Transverse colon (tissue), 4 donors: ENCODE measurements at regions not wholly inside any gene's neighbourhood (a gene's known extent, or its start where the extent isn't known, plus 50 kb on each side); places are given as distances from the start of the nearest gene placed in this dataset.
A peak's percentile ranks its signal among the peaks of the same experiment; 100 is the strongest.

Experiments used
- DNase-seq: peaks from one replicate; pipeline ENCODE4 v3.0.0-alpha.2; 2019
- H3K27ac ChIP-seq, 4 donors: fragments of 200-600 bp; sonication (generic); 2 replicates each; pipeline ENCODE4 v1.5.1; 2016 to 2018; ENCODE audit warnings: inconsistent platforms in 4 of 4
- H3K27me3 ChIP-seq: fragments of 200-600 bp; sonication (generic); 2 replicates; pipeline ENCODE4 v1.5.1; 2017; ENCODE audit warnings: inconsistent platforms
- H3K36me3 ChIP-seq, 4 donors: fragments of 200-600 bp; sonication (generic); 2 replicates each; pipeline ENCODE4 v1.5.1; 2017 to 2019; ENCODE audit warnings: inconsistent platforms in 4 of 4
- H3K4me1 ChIP-seq, 4 donors: fragments of 200-600 bp; sonication (generic); 2 replicates each; pipeline ENCODE4 v1.5.1; 2017 to 2020; ENCODE audit warnings: inconsistent platforms in 4 of 4
- H3K4me3 ChIP-seq, 4 donors: fragments of 200-600 bp; sonication (generic); 1 replicate in 1 of 4; 2 replicates in 3 of 4; pipeline versions ENCODE4 v1.5.1 to v1.6.1; 2017 to 2019; ENCODE audit warnings: inconsistent platforms in 4 of 4
- H3K9me3 ChIP-seq, 2 donors: fragments of 200-600 bp; sonication (generic); 2 replicates each; pipeline ENCODE4 v1.5.1; 2017 to 2019; ENCODE audit warnings: inconsistent platforms in 2 of 2
- EP300 ChIP-seq: sonication (generic); formaldehyde crosslinking; IDR thresholded peaks from one replicate; pipeline ENCODE4 v1.6.1; 2017; ENCODE audit warnings: antibody characterized with exemption, low read depth
- POLR2A ChIP-seq: fragments of 450-650 bp; IDR thresholded peaks from one replicate; pipeline ENCODE4 v1.6.1; 2016; ENCODE audit warnings: antibody characterized with exemption, mild to moderate bottlenecking, moderate library complexity
- POLR2AphosphoS5 ChIP-seq, 3 donors: sonication (generic); formaldehyde crosslinking; IDR thresholded peaks; one replicate each; pipeline ENCODE4 v1.6.1; 2016; ENCODE audit warnings: antibody characterized with exemption in 3 of 3
- WGBS, 2 donors: methylation state at CpG; one replicate each; pipeline ENCODE4 v1.1.5; 2018; ENCODE audit warnings: low coverage in 1 of 2; 5-methylcytosine and 5-hydroxymethylcytosine counted together
- in situ Hi-C, 4 donors: fragments of 200-750 bp; cut with MboI; loops; one replicate each; pipeline versions ENCODE4 v1.15.0 to v1.15.1; 2017; ENCODE audit warnings: low sequenced_read_pairs in 3 of 4, low pct_ligation_motif_present in 1 of 4, low pct_unique_long_range_greater_than_20kb in 1 of 4
- intact Hi-C: fragments of 100-400 bp; cut with DNase I; formaldehyde crosslinking; loops from one replicate; pipeline ENCODE4 v1.15.1; 2023; ENCODE audit warnings: low total_unique reads
- TF ChIP-seq, protein P1 (sequence below), 5 experiments: fragments of 200-600 bp in 3 of 5; fragments of 450-650 bp in 2 of 5; sonication (generic) in 3 of 5; IDR thresholded peaks; 1 replicate in 2 of 5; 2 replicates in 3 of 5; pipeline ENCODE4 v1.5.1; 2016 to 2017; ENCODE audit warnings: antibody characterized with exemption in 5 of 5, inconsistent platforms in 3 of 5, mild to moderate bottlenecking in 2 of 5, moderate library complexity in 1 of 5

DNA sequence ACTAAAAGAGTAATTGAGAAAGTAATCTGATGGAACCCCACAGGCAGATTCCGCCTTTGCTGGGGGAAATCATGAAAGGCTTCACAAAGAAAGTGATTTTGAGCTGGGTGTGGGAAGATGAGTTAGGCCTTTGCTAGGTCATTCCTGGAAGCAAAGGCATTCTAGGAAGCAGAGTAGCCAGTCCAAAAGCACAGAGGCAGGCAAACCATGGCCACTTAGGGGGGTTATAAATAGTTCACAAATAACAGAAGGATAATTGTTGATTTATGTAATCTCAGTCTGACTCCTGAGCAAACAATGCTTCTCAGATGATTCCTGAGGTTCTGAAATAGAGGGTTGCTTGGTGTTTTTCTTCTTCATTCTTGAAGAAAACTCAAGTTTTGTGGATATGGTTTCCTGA, 576.3 kb downstream of the NTRK3 start:
- H3K9me3 ChIP-seq = peaks cover 0 to 4% of the 10 kb centered on the region in 2 donors
- in situ Hi-C loops = no loop called here
- H3K4me3 ChIP-seq = no peak overlapping the region
- no peaks in the 10 kb centered on the region for H3K4me1 ChIP-seq
- DNase-seq = no peak
- intact Hi-C loops = no loop called here
- 93% methylated on average over 1 of the region's 1 CpG for WGBS, 2 donors
- H3K36me3 ChIP-seq = no peaks in the 10 kb centered on the region
- TF ChIP-seq EP300 (no peak), POLR2A (no peak), POLR2AphosphoS5 (IDR thresholded peaks at IDR 0.05) (no peak)
- TF ChIP-seq, protein P1, sequence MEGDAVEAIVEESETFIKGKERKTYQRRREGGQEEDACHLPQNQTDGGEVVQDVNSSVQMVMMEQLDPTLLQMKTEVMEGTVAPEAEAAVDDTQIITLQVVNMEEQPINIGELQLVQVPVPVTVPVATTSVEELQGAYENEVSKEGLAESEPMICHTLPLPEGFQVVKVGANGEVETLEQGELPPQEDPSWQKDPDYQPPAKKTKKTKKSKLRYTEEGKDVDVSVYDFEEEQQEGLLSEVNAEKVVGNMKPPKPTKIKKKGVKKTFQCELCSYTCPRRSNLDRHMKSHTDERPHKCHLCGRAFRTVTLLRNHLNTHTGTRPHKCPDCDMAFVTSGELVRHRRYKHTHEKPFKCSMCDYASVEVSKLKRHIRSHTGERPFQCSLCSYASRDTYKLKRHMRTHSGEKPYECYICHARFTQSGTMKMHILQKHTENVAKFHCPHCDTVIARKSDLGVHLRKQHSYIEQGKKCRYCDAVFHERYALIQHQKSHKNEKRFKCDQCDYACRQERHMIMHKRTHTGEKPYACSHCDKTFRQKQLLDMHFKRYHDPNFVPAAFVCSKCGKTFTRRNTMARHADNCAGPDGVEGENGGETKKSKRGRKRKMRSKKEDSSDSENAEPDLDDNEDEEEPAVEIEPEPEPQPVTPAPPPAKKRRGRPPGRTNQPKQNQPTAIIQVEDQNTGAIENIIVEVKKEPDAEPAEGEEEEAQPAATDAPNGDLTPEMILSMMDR (IDR thresholded peaks at IDR 0.05) = no peak
- H3K27ac ChIP-seq = no peak overlapping the region
- no peaks in the 10 kb centered on the region for H3K27me3 ChIP-seq

DNA sequence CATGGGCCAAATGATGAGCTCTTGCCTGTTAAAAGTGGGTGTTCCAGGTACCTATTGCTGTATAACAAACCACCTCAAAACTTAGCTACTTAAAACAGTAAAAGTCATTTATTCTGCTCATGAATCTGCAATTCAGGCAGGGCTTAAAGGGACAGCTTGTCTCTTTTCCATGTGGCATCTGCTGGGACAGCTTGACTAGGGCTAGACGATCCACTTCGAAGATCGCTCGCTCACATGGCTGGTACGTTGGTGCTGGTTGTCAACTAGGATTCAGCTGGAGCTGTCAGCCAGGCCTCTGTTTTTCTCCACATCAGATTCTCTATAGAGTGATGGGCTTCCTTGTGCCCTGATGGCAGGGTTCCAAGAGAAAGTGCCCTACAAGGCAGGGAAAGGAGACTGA, 581.3 kb downstream of the NTRK3 start:
- Histone ChIP-seq H3K4me3 (no peak overlapping the region), H3K4me1 (no peaks in the 10 kb centered on the region), H3K27me3 (no peaks in the 10 kb centered on the region), H3K36me3 (no peaks in the 10 kb centered on the region), H3K27ac (no peak overlapping the region), H3K9me3 (peaks cover 0 to 4% of the 10 kb centered on the region in 2 donors)
- intact Hi-C loops = no loop called here
- WGBS, 2 donors = 93 to 97% methylated on average over 5 of the region's 5 CpGs
- DNase-seq = no peak
- TF ChIP-seq POLR2A (no peak), POLR2AphosphoS5 (IDR thresholded peaks at IDR 0.05) (no peak), EP300 (no peak)
- TF ChIP-seq, protein P1 (IDR thresholded peaks at IDR 0.05) = no peak
- in situ Hi-C loops = no loop called here

DNA sequence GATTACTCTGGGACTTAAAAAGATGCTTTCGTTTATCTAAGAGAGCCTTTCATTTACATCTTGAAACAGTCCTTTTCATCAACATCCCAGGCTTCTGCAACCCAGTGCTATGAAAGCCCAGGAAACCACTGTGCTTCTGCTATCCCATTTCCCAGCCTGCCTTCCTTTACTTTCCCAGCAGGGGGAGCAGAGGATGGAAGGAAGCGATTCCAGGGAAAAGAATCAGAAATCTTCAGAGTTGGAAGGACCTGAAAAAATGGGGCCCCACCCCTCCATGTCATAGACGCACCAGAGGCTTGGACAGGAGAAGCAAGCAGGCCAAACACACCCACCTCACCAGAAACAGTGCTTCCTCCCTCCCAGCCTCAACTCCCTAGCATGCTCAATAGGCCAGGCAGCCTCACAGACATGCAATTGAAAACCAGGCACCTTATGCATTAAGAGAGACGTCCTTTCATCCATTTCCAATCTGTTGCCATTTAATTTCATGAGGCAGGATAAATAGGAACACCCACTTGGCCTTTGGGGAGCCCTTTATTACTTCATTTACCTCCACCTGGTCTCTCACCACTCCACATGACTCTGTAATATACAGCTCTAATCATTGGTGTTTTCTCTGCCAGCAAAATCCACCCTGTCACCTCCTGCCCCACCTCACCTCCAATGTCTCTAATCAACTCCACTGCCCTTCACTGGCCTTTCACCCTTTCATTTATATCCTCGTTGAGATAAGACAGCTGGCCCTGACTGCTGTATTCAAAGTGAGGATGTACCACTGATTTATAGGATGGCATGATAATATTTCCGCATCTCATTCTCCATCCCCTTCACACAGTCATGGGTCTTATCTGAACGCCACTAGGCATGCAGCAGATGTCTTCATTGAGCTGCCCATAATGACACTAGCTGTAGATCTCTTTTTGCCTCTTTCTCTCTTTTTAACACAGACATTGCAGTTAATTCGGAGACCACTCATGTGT, 583.9 kb downstream of the NTRK3 start:
- intact Hi-C loops = no loop called here
- in situ Hi-C loops = no loop called here
- no peak overlapping the region for H3K4me3 ChIP-seq
- H3K27me3 ChIP-seq = no peaks in the 10 kb centered on the region
- no peak overlapping the region for H3K27ac ChIP-seq
- no peaks in the 10 kb centered on the region for H3K36me3 ChIP-seq
- WGBS, 2 donors = 48 to 50% methylated on average over 7 to 8 of the region's 8 CpGs
- TF ChIP-seq POLR2A = no peak
- TF ChIP-seq, protein P1 (IDR thresholded peaks at IDR 0.05) = peak in 4 of 5 experiments; percentile 28 to 34 (median 32)
- no peaks in the 10 kb centered on the region for H3K4me1 ChIP-seq
- no peak for DNase-seq
- peaks cover 5 to 9% of the 10 kb centered on the region in 2 donors for H3K9me3 ChIP-seq

DNA sequence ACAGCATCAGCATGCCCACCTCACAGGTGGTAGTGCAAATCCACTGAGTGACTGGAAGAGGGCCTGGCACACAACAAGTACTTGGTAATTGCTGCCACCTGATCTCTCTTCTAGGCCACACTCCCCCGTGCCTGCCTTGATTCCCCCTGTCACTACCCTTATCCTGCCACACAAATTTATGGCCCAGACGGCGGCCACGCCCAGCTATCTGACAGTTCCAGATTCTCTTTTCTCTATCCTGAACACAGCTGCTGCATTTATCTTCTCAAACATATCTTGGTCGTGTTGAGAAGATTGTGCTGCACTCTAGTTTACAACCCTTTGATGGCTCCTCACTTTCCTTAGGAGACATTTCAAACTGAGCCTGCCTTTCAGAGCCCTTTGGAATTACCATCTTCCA, 585.2 kb downstream of the NTRK3 start:
- intact Hi-C loops = no loop called here
- in situ Hi-C loops = no loop called here

More for the DNA sequence above, 585.2 kb downstream of the NTRK3 start:
- H3K9me3 ChIP-seq = peaks cover 6 to 8% of the 10 kb centered on the region in 2 donors
- H3K4me1 ChIP-seq = no peaks in the 10 kb centered on the region
- H3K27ac ChIP-seq = no peak overlapping the region
- H3K27me3 ChIP-seq = no peaks in the 10 kb centered on the region
- no peak for DNase-seq
- WGBS, 2 donors = 69% methylated on average over 5 of the region's 5 CpGs; no CpG with 5 or more reads in 1 of the 2 donors
- no peak for TF ChIP-seq POLR2AphosphoS5 (IDR thresholded peaks at IDR 0.05)
- TF ChIP-seq EP300 = no peak
- no peak for TF ChIP-seq POLR2A
- TF ChIP-seq, protein P1 (IDR thresholded peaks at IDR 0.05) = no peak
- H3K4me3 ChIP-seq = no peak overlapping the region
- no peaks in the 10 kb centered on the region for H3K36me3 ChIP-seq
